GM20000 (cell line): ENCODE measurements at regions not wholly inside any gene's neighbourhood (a gene's known extent, or its start where the extent isn't known, plus 50 kb on each side); places are given as distances from the start of the nearest gene placed in this dataset.
"Not testable (repeated sequence)": the region's sequence is repeated elsewhere in the genome, so short reads cannot be mapped to it uniquely, and the experiment has no call there.

Source experiments
- DNase-seq: peaks from one replicate; pipeline ENCODE4 v3.0.0; 2012; ENCODE audit warnings: low spot score
- TF ChIP-seq, protein P1 (sequence below): IDR thresholded peaks from 2 replicates; pipeline ENCODE4 v1.5.1; 2012; ENCODE audit warnings: mild to moderate bottlenecking, control low read depth; ENCODE audit errors: extremely low read depth, missing control alignments

DNA sequence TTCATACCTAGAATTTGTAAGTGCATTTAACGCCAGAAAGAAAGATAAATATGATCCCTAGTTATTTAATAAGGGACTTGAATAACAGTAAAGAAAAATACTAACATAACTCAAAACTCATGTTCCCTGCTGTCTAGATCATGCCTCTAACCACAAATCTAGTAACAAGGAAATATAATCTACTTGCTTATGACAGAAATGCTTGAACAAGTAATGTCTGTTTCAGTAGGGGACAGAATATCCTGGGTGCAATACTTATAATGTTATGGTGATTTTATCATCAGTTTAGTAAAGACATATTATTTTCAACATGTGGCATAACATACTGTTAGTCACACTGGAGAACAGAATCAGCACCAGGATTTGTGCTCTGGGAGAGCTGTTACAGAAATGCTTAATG lies 861.9 kb upstream of the SLITRK1 start:
- no peak for DNase-seq
- TF ChIP-seq, protein P1, sequence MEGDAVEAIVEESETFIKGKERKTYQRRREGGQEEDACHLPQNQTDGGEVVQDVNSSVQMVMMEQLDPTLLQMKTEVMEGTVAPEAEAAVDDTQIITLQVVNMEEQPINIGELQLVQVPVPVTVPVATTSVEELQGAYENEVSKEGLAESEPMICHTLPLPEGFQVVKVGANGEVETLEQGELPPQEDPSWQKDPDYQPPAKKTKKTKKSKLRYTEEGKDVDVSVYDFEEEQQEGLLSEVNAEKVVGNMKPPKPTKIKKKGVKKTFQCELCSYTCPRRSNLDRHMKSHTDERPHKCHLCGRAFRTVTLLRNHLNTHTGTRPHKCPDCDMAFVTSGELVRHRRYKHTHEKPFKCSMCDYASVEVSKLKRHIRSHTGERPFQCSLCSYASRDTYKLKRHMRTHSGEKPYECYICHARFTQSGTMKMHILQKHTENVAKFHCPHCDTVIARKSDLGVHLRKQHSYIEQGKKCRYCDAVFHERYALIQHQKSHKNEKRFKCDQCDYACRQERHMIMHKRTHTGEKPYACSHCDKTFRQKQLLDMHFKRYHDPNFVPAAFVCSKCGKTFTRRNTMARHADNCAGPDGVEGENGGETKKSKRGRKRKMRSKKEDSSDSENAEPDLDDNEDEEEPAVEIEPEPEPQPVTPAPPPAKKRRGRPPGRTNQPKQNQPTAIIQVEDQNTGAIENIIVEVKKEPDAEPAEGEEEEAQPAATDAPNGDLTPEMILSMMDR, result no peak

DNA sequence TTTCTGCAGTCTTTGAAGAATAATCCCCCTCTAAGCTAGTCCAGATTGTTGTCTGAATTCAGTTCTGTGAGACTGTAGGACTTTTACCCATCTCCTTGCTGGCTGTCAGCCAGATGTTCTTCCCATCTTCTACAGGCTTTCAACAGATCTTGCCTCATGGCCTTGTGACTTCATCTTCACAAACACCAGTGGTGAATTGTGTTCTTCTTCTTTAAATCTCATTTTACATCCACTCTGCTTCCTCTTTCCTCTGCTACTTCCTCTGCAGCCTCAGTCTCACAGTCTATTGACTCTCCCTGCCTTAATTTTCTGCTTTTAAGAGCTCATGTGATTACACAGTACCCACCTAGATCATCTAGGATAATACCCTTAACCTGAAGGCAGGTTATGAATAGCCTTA lies 859.0 kb upstream of the SLITRK1 start:
- no peak for DNase-seq

DNA sequence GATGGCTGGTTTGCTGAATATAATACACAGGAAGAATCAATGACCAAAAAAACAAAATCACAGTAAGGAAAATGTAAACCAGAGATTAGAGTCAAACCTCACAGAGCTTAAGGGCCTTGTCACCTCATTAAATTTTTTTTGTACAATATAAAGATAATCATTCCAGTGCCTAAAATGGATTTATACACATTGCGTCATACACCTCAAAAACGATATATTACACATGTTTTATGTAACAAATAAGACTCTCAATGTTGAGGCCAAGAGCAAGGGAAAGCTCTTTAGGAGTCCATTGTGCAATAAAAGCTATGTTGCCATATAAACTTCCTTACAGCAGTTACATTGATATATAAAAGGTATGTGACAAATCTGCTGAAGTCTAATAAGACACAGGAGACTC lies 856.7 kb upstream of the SLITRK1 start:
- TF ChIP-seq, protein P1, result no peak

More for the DNA sequence above, 859.0 kb upstream of the SLITRK1 start:
- TF ChIP-seq, protein P1, result no peak

DNA sequence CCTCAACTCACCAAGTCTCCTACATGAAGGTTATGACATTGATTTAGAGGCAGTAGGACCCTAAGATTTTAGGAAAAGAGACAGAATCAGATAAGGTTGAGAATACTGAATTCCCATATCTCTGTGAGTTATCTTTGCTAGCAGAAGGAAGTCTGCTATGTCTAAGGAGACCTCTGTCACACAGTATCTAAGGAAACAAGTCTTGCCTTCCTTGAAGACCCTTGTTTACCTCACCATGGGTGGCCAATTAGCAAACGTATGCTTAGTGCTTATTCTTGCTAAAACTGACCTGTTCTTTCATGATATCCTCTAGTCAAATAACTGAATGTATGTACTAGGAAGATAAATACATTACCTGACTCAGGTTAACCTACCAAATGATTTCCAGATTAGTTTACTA lies 855.4 kb upstream of the SLITRK1 start:
- DNase-seq, result no peak
- TF ChIP-seq, protein P1, result no peak

More for the DNA sequence above, 856.7 kb upstream of the SLITRK1 start:
- DNase-seq, result no peak

DNA sequence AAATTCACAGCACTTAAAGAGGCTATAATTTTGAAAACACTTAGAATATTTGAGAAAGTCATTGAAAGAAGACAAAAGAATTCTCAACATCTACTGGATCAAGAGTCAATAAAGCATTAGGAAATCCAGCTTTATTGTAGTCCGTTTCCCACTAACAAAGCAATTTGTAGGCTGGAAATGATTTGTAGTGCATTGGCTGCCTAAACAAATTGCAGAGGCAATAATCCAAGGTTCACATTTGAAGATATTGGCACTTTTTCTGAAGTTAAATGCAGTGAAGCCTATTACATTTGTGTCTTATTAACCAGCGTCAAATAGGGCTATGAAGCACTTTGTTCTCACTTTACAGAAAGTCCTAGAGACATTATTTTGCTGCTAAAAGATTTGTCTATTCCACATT lies 848.1 kb upstream of the SLITRK1 start:
- no peak for DNase-seq
- TF ChIP-seq, protein P1, result no peak

DNA sequence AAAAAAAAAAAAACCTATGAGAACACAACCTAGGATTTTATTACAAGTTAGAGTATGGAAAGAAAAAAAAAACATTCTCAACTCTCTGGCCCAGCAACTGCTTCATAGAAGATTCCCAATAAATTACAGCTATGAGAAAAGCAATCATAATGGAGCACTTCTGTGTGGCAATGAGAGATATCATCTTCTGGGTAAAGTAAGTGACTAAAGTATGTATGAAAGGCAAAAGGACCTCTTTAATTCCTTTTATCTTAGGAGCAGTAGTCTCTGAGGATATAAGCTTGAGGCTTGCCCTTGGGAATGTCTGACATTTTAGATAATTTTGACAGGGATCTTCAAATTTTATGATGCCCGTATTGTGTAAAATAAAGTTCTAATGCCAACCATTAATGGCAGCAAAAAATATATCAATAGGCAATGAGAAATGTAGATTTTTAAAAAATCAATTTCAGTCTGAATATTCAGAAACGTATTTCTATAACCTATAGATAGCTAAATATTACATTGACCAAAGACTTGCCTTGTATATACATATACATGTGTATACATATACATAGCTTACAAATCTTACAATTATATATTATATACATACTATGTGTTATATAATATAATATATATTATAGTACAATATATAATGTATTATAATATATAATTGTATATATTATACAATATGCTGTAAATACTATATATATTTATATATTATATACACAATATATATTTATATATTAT lies 823.9 kb upstream of the SLITRK1 start:
- DNase-seq, result no peak
- TF ChIP-seq, protein P1, result no peak

DNA sequence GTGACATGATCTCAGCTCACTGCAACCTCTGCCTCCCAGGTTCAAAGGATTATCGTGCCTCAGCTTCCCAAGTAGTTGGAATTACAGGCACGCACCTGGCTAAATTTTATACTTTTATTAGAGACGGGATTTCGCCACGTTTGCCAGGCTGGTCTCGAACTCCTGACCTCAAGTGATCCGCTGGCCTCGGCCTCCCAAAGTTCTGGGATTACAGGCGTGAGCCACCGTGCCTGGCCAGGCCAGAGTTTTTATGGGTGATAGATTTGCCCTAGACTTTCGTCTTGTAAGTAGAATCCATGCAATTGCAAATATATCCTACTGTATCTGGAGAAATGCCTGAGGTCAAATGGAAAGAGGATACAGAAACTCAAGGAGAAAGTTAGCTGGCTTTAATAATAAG lies 819.9 kb upstream of the SLITRK1 start:
- no peak for DNase-seq
- TF ChIP-seq, protein P1, result no peak

DNA sequence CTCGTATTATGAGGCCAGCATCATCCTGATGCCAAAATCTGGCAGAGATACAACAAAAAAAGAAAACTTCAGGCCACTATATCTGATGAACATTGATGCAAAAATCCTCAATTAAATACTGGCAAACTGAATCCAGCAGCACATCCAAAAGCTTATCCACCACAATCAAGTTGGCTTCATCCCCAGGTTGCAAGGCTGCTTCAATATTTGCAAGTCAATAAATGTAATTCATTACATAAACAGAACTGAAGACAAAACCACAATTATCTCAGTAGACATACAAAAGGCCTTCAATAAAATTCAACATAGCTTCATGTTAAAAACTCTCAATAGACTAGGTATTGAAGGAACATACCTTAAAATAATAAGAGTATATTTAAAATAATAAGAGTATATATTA lies 815.3 kb upstream of the SLITRK1 start:
- DNase-seq, result not testable (repeated sequence)
